NB4 (cell line): ENCODE measurements at regions not wholly inside any gene's neighbourhood (a gene's known extent, or its start where the extent isn't known, plus 50 kb on each side); places are given as distances from the start of the nearest gene placed in this dataset.

ENCODE experiments used
- CTCF ChIP-seq: IDR thresholded peaks from one replicate; pipeline ENCODE4 v1.5.1; 2012; ENCODE audit warnings: low read depth, low read length
- MAX ChIP-seq: IDR thresholded peaks from 2 replicates; pipeline ENCODE4 v1.6.1; 2011; ENCODE audit warnings: low read depth, low read length
- MYC ChIP-seq: IDR thresholded peaks from 2 replicates; pipeline ENCODE4 v1.6.1; 2011; ENCODE audit warnings: low read depth, low read length
- POLR2A ChIP-seq: IDR thresholded peaks from 2 replicates; pipeline ENCODE4 v1.6.1; 2011; ENCODE audit warnings: mild to moderate bottlenecking; ENCODE audit not compliant: insufficient read length; ENCODE audit errors: extremely low read depth

GRCh38 chr20:51941503-51941902 lies 139.2 kb upstream of the SALL4 start:
- TF ChIP-seq CTCF = no peak
- TF ChIP-seq MAX = no peak
- no peak for TF ChIP-seq MYC
- TF ChIP-seq POLR2A = no peak
